H1 (cell line): ENCODE measurements at regions not wholly inside any gene's neighbourhood (a gene's known extent, or its start where the extent isn't known, plus 50 kb on each side); places are given as distances from the start of the nearest gene placed in this dataset.

ENCODE experiments used
- CTCF ChIA-PET: fragments of 300-600 bp; sonication (Branson Sonifier 250); formaldehyde crosslinking; loops from one replicate; lab custom pipeline; 2021; ENCODE audit not compliant: partially characterized antibody; lab: Charles Lee
- POLR2A ChIA-PET: fragments of 300-600 bp; sonication (Branson Sonifier 250); formaldehyde crosslinking; loops from one replicate; lab custom pipeline; 2021; ENCODE audit warnings: inconsistent platforms; ENCODE audit not compliant: partially characterized antibody; lab: Charles Lee
- DNase-seq, 2 experiments: peaks; one replicate each; pipeline versions ENCODE4 v3.0.0 to v3.0.0-alpha.2; 2010 to 2022; ENCODE audit warnings: low spot score in 2 of 2, low read depth in 1 of 2, mixed read lengths in 1 of 2
- FAIRE-seq: peaks from 2 replicates; lab custom pipeline; 2011; peaks lifted over from hg19 to GRCh38; lab: Jason Lieb, UNC
- H2AFZ ChIP-seq: 2 replicates; pipeline ENCODE4 v1.8.1; 2012; ENCODE audit warnings: low read length, inconsistent platforms
- H2AK5ac ChIP-seq: 2 replicates; pipeline ENCODE4 v1.6.1; 2013; ENCODE audit warnings: low read depth, low read length
- H2BK120ac ChIP-seq: replicated peaks from 2 replicates; pipeline ENCODE3; 2013; ENCODE audit warnings: low read depth, low read length, inconsistent platforms
- H2BK12ac ChIP-seq: 2 replicates; pipeline ENCODE4 v1.6.1; 2013; ENCODE audit warnings: low read depth, low read length
- H2BK15ac ChIP-seq: 2 replicates; pipeline ENCODE4 v1.6.1; 2013; ENCODE audit warnings: low read length
- H2BK20ac ChIP-seq: 2 replicates; pipeline ENCODE4 v1.6.1; 2013; ENCODE audit warnings: low read length
- H2BK5ac ChIP-seq: 2 replicates; pipeline ENCODE4 v1.6.1; 2013; ENCODE audit warnings: low read depth, low read length
- H3K14ac ChIP-seq: 2 replicates; pipeline ENCODE4 v1.6.1; 2013; ENCODE audit warnings: inconsistent platforms; ENCODE audit not compliant: insufficient read length
- H3K18ac ChIP-seq: 2 replicates; pipeline ENCODE4 v1.6.1; 2013; ENCODE audit warnings: low read length; ENCODE audit errors: extremely low read depth
- H3K23ac ChIP-seq: 2 replicates; pipeline ENCODE4 v1.6.1; 2013; ENCODE audit warnings: inconsistent platforms; ENCODE audit not compliant: insufficient read length
- H3K23me2 ChIP-seq: 2 replicates; pipeline ENCODE4 v1.6.1; 2013; ENCODE audit warnings: low read depth, low read length
- H3K27ac ChIP-seq: 2 replicates; pipeline ENCODE4 v1.6.1; 2011; ENCODE audit warnings: low read depth, low read length, inconsistent platforms
- H3K27me3 ChIP-seq, 4 experiments: replicated peaks in 1 of 4; 1 replicate in 1 of 4; 2 replicates in 3 of 4; pipeline versions ENCODE4 v1.6.1 to v1.8.1; 2011 to 2013; ENCODE audit warnings: low read length in 3 of 4, mild to moderate bottlenecking in 3 of 4, inconsistent platforms in 2 of 4, mixed read lengths in 2 of 4, moderate library complexity in 1 of 4; ENCODE audit not compliant: control insufficient read depth in 3 of 4, insufficient read depth in 3 of 4; ENCODE audit errors: extremely low read depth in 1 of 4
- H3K36me3 ChIP-seq, 4 experiments: 2 replicates each; pipeline versions ENCODE4 v1.6.1 to v1.8.1; 2011 to 2013; ENCODE audit warnings: mild to moderate bottlenecking in 4 of 4, low read length in 3 of 4, moderate library complexity in 2 of 4, control low read depth in 1 of 4, inconsistent platforms in 1 of 4; ENCODE audit not compliant: insufficient read depth in 4 of 4, control insufficient read depth in 2 of 4
- H3K4ac ChIP-seq: replicated peaks from 2 replicates; pipeline ENCODE3; 2013; ENCODE audit warnings: low read length, low read depth, mixed read lengths, inconsistent platforms; ENCODE audit not compliant: insufficient read length
- H3K4me1 ChIP-seq, 4 experiments: replicated peaks in 1 of 4; 1 replicate in 1 of 4; 2 replicates in 3 of 4; pipeline versions ENCODE4 v1.6.1 to v1.8.1; 2011 to 2013; ENCODE audit warnings: low read length in 3 of 4, inconsistent platforms in 2 of 4, mixed read lengths in 1 of 4; ENCODE audit not compliant: insufficient read depth in 4 of 4, control insufficient read depth in 3 of 4
- H3K4me2 ChIP-seq, 2 experiments: 2 replicates each; pipeline versions ENCODE4 v1.6.1 to v1.8.1; 2011 to 2013; ENCODE audit warnings: low read depth in 2 of 2, low read length in 2 of 2, control low read depth in 1 of 2, inconsistent platforms in 1 of 2, mild to moderate bottlenecking in 1 of 2; ENCODE audit not compliant: insufficient read depth in 1 of 2
- H3K4me3 ChIP-seq, 4 experiments: fragments of 200-600, 300-600 bp in 1 of 4; sonication (generic), shearing (Covaris generic), sonication (Bioruptor Twin) in 1 of 4; 2 replicates each; pipeline versions ENCODE4 v1.5.1 to v1.8.1; 2011 to 2016; ENCODE audit warnings: low read length in 4 of 4, low read depth in 3 of 4, control low read depth in 2 of 4, inconsistent platforms in 2 of 4, mild to moderate bottlenecking in 2 of 4, mixed read lengths in 1 of 4, moderate library complexity in 1 of 4; ENCODE audit not compliant: insufficient read depth in 2 of 4; ENCODE audit errors: extremely low read depth in 1 of 4
- H3K56ac ChIP-seq: replicated peaks from 2 replicates; pipeline ENCODE3; 2013; ENCODE audit warnings: low read depth, mild to moderate bottlenecking, mixed read lengths, low read length, inconsistent platforms; ENCODE audit not compliant: insufficient read length
- H3K79me1 ChIP-seq: 2 replicates; pipeline ENCODE4 v1.6.1; 2013; ENCODE audit warnings: low read depth, low read length, control low read depth
- H3K79me2 ChIP-seq, 2 experiments: 2 replicates each; pipeline versions ENCODE4 v1.6.1 to v1.8.1; 2012 to 2013; ENCODE audit warnings: low read length in 2 of 2, mild to moderate bottlenecking in 2 of 2, inconsistent platforms in 1 of 2; ENCODE audit not compliant: insufficient read depth in 2 of 2, control insufficient read depth in 1 of 2
- H3K9ac ChIP-seq, 4 experiments: replicated peaks in 1 of 4; 1 replicate in 1 of 4; 2 replicates in 3 of 4; pipeline versions ENCODE4 v1.6.1 to v1.8.1; 2011 to 2013; ENCODE audit warnings: low read depth in 3 of 4, low read length in 3 of 4, control low read depth in 2 of 4, mild to moderate bottlenecking in 2 of 4, moderate library complexity in 2 of 4, inconsistent platforms in 1 of 4; ENCODE audit errors: extremely low read depth in 1 of 4
- H3K9me3 ChIP-seq, 2 experiments: 2 replicates each; pipeline versions ENCODE4 v1.6.1 to v1.8.1; 2012 to 2013; ENCODE audit warnings: mild to moderate bottlenecking in 2 of 2, moderate library complexity in 2 of 2, control low read depth in 1 of 2, inconsistent platforms in 1 of 2, low read depth in 1 of 2, low read length in 1 of 2, mixed read lengths in 1 of 2; ENCODE audit not compliant: insufficient read depth in 2 of 2
- H4K20me1 ChIP-seq, 2 experiments: replicated peaks in 1 of 2; 2 replicates each; pipeline versions ENCODE3 to v1.8.1; 2011 to 2013; ENCODE audit warnings: inconsistent platforms in 2 of 2, low read length in 2 of 2, mild to moderate bottlenecking in 1 of 2; ENCODE audit not compliant: insufficient read depth in 2 of 2, control insufficient read depth in 1 of 2
- H4K5ac ChIP-seq: 2 replicates; pipeline ENCODE4 v1.6.1; 2013; ENCODE audit warnings: low read length, low read depth, mixed read lengths, inconsistent platforms; ENCODE audit not compliant: insufficient read length
- H4K8ac ChIP-seq: 2 replicates; pipeline ENCODE4 v1.8.0; 2013; ENCODE audit warnings: mild to moderate bottlenecking, moderate library complexity, low read length, inconsistent platforms; ENCODE audit not compliant: insufficient read depth; ENCODE audit errors: extremely low read depth
- H4K91ac ChIP-seq: replicated peaks from 2 replicates; pipeline ENCODE3; 2013; ENCODE audit warnings: low read length, mixed read lengths, inconsistent platforms; ENCODE audit not compliant: insufficient read length
- BACH1 ChIP-seq: IDR thresholded peaks from 2 replicates; pipeline ENCODE4 v1.6.1; 2012; ENCODE audit warnings: low read length, improper control_type of control experiment
- CBX5 ChIP-seq: fragments of 300-800, 300-1000 bp; sonication (generic); IDR thresholded peaks from 2 replicates; pipeline ENCODE4 v1.7.1; 2016; ENCODE audit warnings: antibody characterized with exemption, low read length, low read depth
- CHD1 ChIP-seq: IDR thresholded peaks from 2 replicates; pipeline ENCODE4 v1.6.1; 2012; ENCODE audit warnings: low read depth, low read length, improper control_type of control experiment
- CHD2 ChIP-seq: IDR thresholded peaks from 2 replicates; pipeline ENCODE4 v1.6.1; 2012; ENCODE audit warnings: low read length, improper control_type of control experiment
- CTBP2 ChIP-seq: IDR thresholded peaks from 2 replicates; pipeline ENCODE4 v1.7.0; 2011; ENCODE audit warnings: borderline replicate concordance, mild to moderate bottlenecking, moderate library complexity, mixed read lengths, low read length; ENCODE audit not compliant: insufficient read depth, insufficient read length
- EGR1 ChIP-seq: IDR thresholded peaks from 2 replicates; pipeline ENCODE4 v1.6.1; 2011; ENCODE audit warnings: low read depth, low read length, borderline replicate concordance
- HDAC6 ChIP-seq: IDR thresholded peaks from one replicate; pipeline ENCODE4 v1.7.1; 2012; ENCODE audit warnings: low read depth, mild to moderate bottlenecking, inconsistent platforms, low read length, moderate library complexity
- POLR2AphosphoS5 ChIP-seq: IDR thresholded peaks from 2 replicates; pipeline ENCODE4 v1.6.1; 2011; ENCODE audit warnings: low read depth, low read length
- POU5F1 ChIP-seq: IDR thresholded peaks from 2 replicates; pipeline ENCODE4 v1.6.1; 2011; ENCODE audit warnings: low read depth, mild to moderate bottlenecking, low read length, moderate library complexity
- RFX5 ChIP-seq: IDR thresholded peaks from 2 replicates; pipeline ENCODE4 v1.6.1; 2011; ENCODE audit warnings: low read depth, low read length, improper control_type of control experiment, borderline replicate concordance
- RNF2 ChIP-seq: fragments of 200-900, 300-1000 bp; sonication (generic); IDR thresholded peaks from 2 replicates; pipeline ENCODE4 v1.7.1; 2016; ENCODE audit warnings: borderline replicate concordance, low read depth, mild to moderate bottlenecking, antibody characterized with exemption, low read length; ENCODE audit not compliant: poor library complexity, severe bottlenecking; ENCODE audit errors: missing control alignments
- SIN3A ChIP-seq, 2 experiments: IDR thresholded peaks in 1 of 2; conservative IDR thresholded peaks in 1 of 2; 2 replicates each; pipeline ENCODE4 v1.6.1; 2011 to 2012; ENCODE audit warnings: low read length in 2 of 2, improper control_type of control experiment in 1 of 2, low read depth in 1 of 2, mild to moderate bottlenecking in 1 of 2
- SIX5 ChIP-seq: IDR thresholded peaks from 2 replicates; pipeline ENCODE4 v1.6.1; 2011; ENCODE audit warnings: mild to moderate bottlenecking, low read depth, low read length
- SRF ChIP-seq: IDR thresholded peaks from 2 replicates; pipeline ENCODE4 v1.6.1; 2011; ENCODE audit warnings: mild to moderate bottlenecking, low read depth, low read length, moderate library complexity
- SUZ12 ChIP-seq: fragments of 200-600 bp; sonication (generic); IDR thresholded peaks from 2 replicates; pipeline ENCODE4 v1.6.1; 2012; ENCODE audit warnings: mild to moderate bottlenecking, inconsistent platforms, low read length, moderate library complexity, mixed read lengths
- TAF7 ChIP-seq: optimal IDR thresholded peaks from 2 replicates; pipeline ENCODE3; 2011; ENCODE audit warnings: low read depth, mild to moderate bottlenecking, inconsistent platforms, low read length, moderate library complexity, borderline replicate concordance
- TF ChIP-seq, protein P1 (sequence below): IDR thresholded peaks from 2 replicates; pipeline ENCODE4 v1.6.1; 2012; ENCODE audit warnings: inconsistent platforms

DNA sequence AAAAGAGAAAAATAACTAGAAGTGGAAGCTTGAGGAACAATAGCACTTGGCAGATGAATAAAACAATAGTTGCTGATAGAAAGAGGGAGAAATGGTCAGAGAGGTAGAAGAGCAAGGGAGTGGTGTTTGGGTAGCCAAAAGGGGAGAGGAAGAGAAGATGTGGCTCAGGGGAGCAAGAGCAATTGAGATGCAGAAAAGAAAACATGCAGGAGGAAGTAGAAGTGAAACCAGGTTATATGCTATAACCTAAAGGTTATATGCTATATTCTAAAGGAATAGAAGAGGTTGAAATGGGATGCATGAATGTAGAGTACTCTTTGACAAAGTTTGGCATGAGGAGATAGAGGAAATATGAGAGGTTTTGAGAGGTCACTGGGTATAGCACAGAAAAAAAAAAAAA lies 759.5 kb downstream of the SATB2 start:
- CTCF ChIA-PET = no interaction called here
- Histone ChIP-seq H3K36me3 (no peaks in the 10 kb centered on the region), H3K79me2 (no peaks in the 10 kb centered on the region), H3K4me3 (no peak overlapping the region), H3K4ac (no peak overlapping the region), H3K9me3 (no peaks in the 10 kb centered on the region), H3K4me1 (no peaks in the 10 kb centered on the region), H4K91ac (no peak overlapping the region), H3K23ac (no peak overlapping the region), H4K8ac (no peak overlapping the region), H2AK5ac (no peak overlapping the region), H4K20me1 (no peaks in the 10 kb centered on the region), H3K79me1 (no peaks in the 10 kb centered on the region), H2BK12ac (no peak overlapping the region), H3K27ac (no peak overlapping the region), H3K18ac (no peak overlapping the region), H3K56ac (no peak overlapping the region), H4K5ac (no peak overlapping the region), H2BK120ac (no peak overlapping the region), H2AFZ (no peak overlapping the region), H3K27me3 (no peaks in the 10 kb centered on the region), H3K4me2 (no peak overlapping the region), H3K23me2 (no peaks in the 10 kb centered on the region), H2BK5ac (no peak overlapping the region), H2BK15ac (no peak overlapping the region), H2BK20ac (no peak overlapping the region), H3K14ac (no peak overlapping the region), H3K9ac (no peak overlapping the region)
- POLR2A ChIA-PET = no interaction called here
- DNase-seq = no peak
- no peak for FAIRE-seq
- no peak for TF ChIP-seq CHD2
- no peak for TF ChIP-seq CHD1
- no peak for TF ChIP-seq CTBP2
- TF ChIP-seq EGR1 = no peak
- TF ChIP-seq SRF = no peak
- no peak for TF ChIP-seq POLR2AphosphoS5
- TF ChIP-seq TAF7 = no peak
- no peak for TF ChIP-seq CBX5
- TF ChIP-seq SIX5 = no peak
- TF ChIP-seq SUZ12 = no peak
- TF ChIP-seq, protein P1, sequence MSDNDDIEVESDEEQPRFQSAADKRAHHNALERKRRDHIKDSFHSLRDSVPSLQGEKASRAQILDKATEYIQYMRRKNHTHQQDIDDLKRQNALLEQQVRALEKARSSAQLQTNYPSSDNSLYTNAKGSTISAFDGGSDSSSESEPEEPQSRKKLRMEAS = no peak
- no peak for TF ChIP-seq SIN3A (conservative IDR thresholded peaks at IDR 0.05 in 1 of 2, IDR thresholded peaks at IDR 0.05 in 1 of 2; ENCODE audit: low read depth in 1 of 2, low read length in 2 of 2)
- no peak for TF ChIP-seq RFX5
- TF ChIP-seq RNF2 = no peak
- TF ChIP-seq POU5F1 = no peak
- TF ChIP-seq BACH1 = no peak
- TF ChIP-seq HDAC6 = no peak
